Mesendoderm (in vitro differentiated cells): ENCODE measurements at regions not wholly inside any gene's neighbourhood (a gene's known extent, or its start where the extent isn't known, plus 50 kb on each side); places are given as distances from the start of the nearest gene placed in this dataset.

Experiments used
- DNase-seq: peaks from one replicate; pipeline ENCODE4 v3.0.0; 2013
- H2AK5ac ChIP-seq: 2 replicates; pipeline ENCODE4 v1.6.1; 2013; ENCODE audit warnings: low read length, inconsistent platforms
- H2BK120ac ChIP-seq: 2 replicates; pipeline ENCODE4 v1.6.1; 2013; ENCODE audit warnings: low read depth, mild to moderate bottlenecking, low read length, moderate library complexity, mixed read lengths
- H2BK15ac ChIP-seq: replicated peaks from 2 replicates; pipeline ENCODE4 v1.6.1; 2013; ENCODE audit warnings: low read depth, mild to moderate bottlenecking, moderate library complexity
- H2BK5ac ChIP-seq: 2 replicates; pipeline ENCODE4 v1.6.1; 2013; ENCODE audit warnings: low read length, inconsistent platforms
- H3K18ac ChIP-seq: 2 replicates; pipeline ENCODE4 v1.6.1; 2013; ENCODE audit warnings: mild to moderate bottlenecking, low read length, mixed read lengths
- H3K23ac ChIP-seq: one replicate; pipeline ENCODE4 v1.6.1; 2013; ENCODE audit warnings: low read length
- H3K27ac ChIP-seq: 2 replicates; pipeline ENCODE4 v1.5.1; 2013; ENCODE audit warnings: low read depth, mild to moderate bottlenecking, inconsistent platforms, low read length, moderate library complexity
- H3K27me3 ChIP-seq: 2 replicates; pipeline ENCODE4 v1.6.1; 2013; ENCODE audit warnings: low read length, control low read depth, mild to moderate bottlenecking, inconsistent platforms; ENCODE audit not compliant: insufficient read depth, poor library complexity
- H3K36me3 ChIP-seq: 2 replicates; pipeline ENCODE4 v1.6.1; 2013; ENCODE audit warnings: low read length, inconsistent platforms; ENCODE audit not compliant: control insufficient read depth, insufficient read depth
- H3K4ac ChIP-seq: one replicate; pipeline ENCODE4 v1.6.1; 2013; ENCODE audit warnings: low read depth, mild to moderate bottlenecking, low read length, moderate library complexity
- H3K4me1 ChIP-seq: 2 replicates; pipeline ENCODE4 v1.6.1; 2013; ENCODE audit warnings: low read depth, low read length, inconsistent platforms; ENCODE audit not compliant: control insufficient read depth
- H3K4me2 ChIP-seq: 2 replicates; pipeline ENCODE4 v1.6.1; 2013; ENCODE audit warnings: low read length
- H3K4me3 ChIP-seq: 2 replicates; pipeline ENCODE4 v1.5.1; 2013; ENCODE audit warnings: mild to moderate bottlenecking, low read length
- H3K56ac ChIP-seq: one replicate; pipeline ENCODE4 v1.6.1; 2013; ENCODE audit warnings: low read length
- H3K79me1 ChIP-seq: 2 replicates; pipeline ENCODE4 v1.6.1; 2013; ENCODE audit warnings: low read length, inconsistent platforms
- H3K79me2 ChIP-seq: 2 replicates; pipeline ENCODE4 v1.6.1; 2013; ENCODE audit warnings: mild to moderate bottlenecking, low read length; ENCODE audit not compliant: control insufficient read depth, insufficient read depth
- H3K9ac ChIP-seq: 2 replicates; pipeline ENCODE4 v1.6.1; 2013; ENCODE audit warnings: low read length, inconsistent platforms
- H4K5ac ChIP-seq: one replicate; pipeline ENCODE4 v1.6.1; 2013; ENCODE audit warnings: low read length
- H4K8ac ChIP-seq: one replicate; pipeline ENCODE4 v1.6.1; 2013; ENCODE audit warnings: low read depth, mild to moderate bottlenecking, control low read depth, low read length, moderate library complexity
- WGBS: extraction: QIAGEN DNeasy Blood & Tissue Kit; methylation state at CpG from one replicate; pipeline ENCODE4 v1.1.7; 2013; ENCODE audit warnings: low lambda C conversion rate, missing lambda C conversion rate; ENCODE audit not compliant: insufficient coverage; ENCODE audit errors: extremely low coverage; 5-methylcytosine and 5-hydroxymethylcytosine counted together

- no peak overlapping the region for H3K4me2 ChIP-seq
- H4K5ac ChIP-seq = no peak overlapping the region
- no peak overlapping the region for H3K4ac ChIP-seq
- no peak for DNase-seq
- H3K9ac ChIP-seq = no peak overlapping the region
- H3K18ac ChIP-seq = no peak overlapping the region
- no peak overlapping the region for H3K4me3 ChIP-seq
- no peaks in the 10 kb centered on the region for H3K36me3 ChIP-seq
- H2BK120ac ChIP-seq = no peak overlapping the region
- no peak overlapping the region for H4K8ac ChIP-seq
- H2BK5ac ChIP-seq = no peak overlapping the region
- no peak overlapping the region for H2BK15ac ChIP-seq
- H3K79me1 ChIP-seq = no peaks in the 10 kb centered on the region
- H3K27me3 ChIP-seq = no peaks in the 10 kb centered on the region
- no peak overlapping the region for H3K27ac ChIP-seq
- H3K56ac ChIP-seq = no peak overlapping the region
- H3K4me1 ChIP-seq = no peaks in the 10 kb centered on the region
- H3K79me2 ChIP-seq = no peaks in the 10 kb centered on the region
- no CpG with 5 or more reads among the region's 8 CpGs for WGBS
- H3K23ac ChIP-seq = no peak overlapping the region
- H2AK5ac ChIP-seq = no peak overlapping the region
Observed at GRCh38 chr4:55012363-55013230, 112.8 kb downstream of the KDR start.

- no peak overlapping the region for H2BK15ac ChIP-seq
- H2BK5ac ChIP-seq = no peak overlapping the region
- H3K36me3 ChIP-seq = no peaks in the 10 kb centered on the region
- H3K27me3 ChIP-seq = no peaks in the 10 kb centered on the region
- H3K79me2 ChIP-seq = no peaks in the 10 kb centered on the region
- H3K4me3 ChIP-seq = no peak overlapping the region
- H2AK5ac ChIP-seq = no peak overlapping the region
- H3K4ac ChIP-seq = no peak overlapping the region
- H3K56ac ChIP-seq = no peak overlapping the region
- no peaks in the 10 kb centered on the region for H3K4me1 ChIP-seq
- no peaks in the 10 kb centered on the region for H3K79me1 ChIP-seq
- no peak overlapping the region for H3K23ac ChIP-seq
- no peak overlapping the region for H3K27ac ChIP-seq
- H3K4me2 ChIP-seq = no peak overlapping the region
- H3K18ac ChIP-seq = no peak overlapping the region
- no peak overlapping the region for H3K9ac ChIP-seq
- DNase-seq = no peak
- no peak overlapping the region for H4K8ac ChIP-seq
- no peak overlapping the region for H4K5ac ChIP-seq
- H2BK120ac ChIP-seq = no peak overlapping the region
Observed at GRCh38 chr4:55011761-55012160, 113.6 kb downstream of the KDR start.

- Histone ChIP-seq H4K5ac (no peak overlapping the region), H4K8ac (no peak overlapping the region), H2BK15ac (no peak overlapping the region), H3K9ac (no peak overlapping the region), H3K27ac (no peak overlapping the region), H3K79me1 (no peaks in the 10 kb centered on the region), H3K79me2 (no peaks in the 10 kb centered on the region), H2BK120ac (no peak overlapping the region), H3K27me3 (no peaks in the 10 kb centered on the region), H3K56ac (no peak overlapping the region), H3K4me2 (no peak overlapping the region), H2BK5ac (no peak overlapping the region), H3K4me3 (no peak overlapping the region), H3K23ac (no peak overlapping the region), H3K4ac (no peak overlapping the region), H3K18ac (no peak overlapping the region), H3K4me1 (peaks cover 3% of the 10 kb centered on the region), H3K36me3 (no peaks in the 10 kb centered on the region), H2AK5ac (no peak overlapping the region)
- DNase-seq = no peak
Observed at GRCh38 chr4:55010550-55010949, 114.8 kb downstream of the KDR start.

GRCh38 chr4:55008166-55009056 lies 117.0 kb downstream of the KDR start:
- Histone ChIP-seq H3K79me1 (no peaks in the 10 kb centered on the region), H3K56ac (peak overlapping the region; percentile 44), H2AK5ac (no peak overlapping the region), H3K27me3 (no peaks in the 10 kb centered on the region), H3K18ac (no peak overlapping the region), H3K4me3 (no peak overlapping the region), H2BK15ac (no peak overlapping the region), H4K5ac (no peak overlapping the region), H2BK5ac (no peak overlapping the region), H3K27ac (no peak overlapping the region), H3K4ac (no peak overlapping the region), H3K4me1 (peaks cover 3% of the 10 kb centered on the region), H3K9ac (no peak overlapping the region), H3K23ac (no peak overlapping the region), H2BK120ac (no peak overlapping the region), H3K4me2 (no peak overlapping the region), H4K8ac (no peak overlapping the region), H3K36me3 (no peaks in the 10 kb centered on the region), H3K79me2 (no peaks in the 10 kb centered on the region)
- no CpG with 5 or more reads among the region's 20 CpGs for WGBS
- DNase-seq = peak; percentile 39

GRCh38 chr4:55005910-55006309 lies 119.5 kb downstream of the KDR start:
- H3K4ac ChIP-seq = no peak overlapping the region
- no peak overlapping the region for H3K23ac ChIP-seq
- no peak overlapping the region for H3K27ac ChIP-seq
- no peak overlapping the region for H2BK15ac ChIP-seq
- H2AK5ac ChIP-seq = no peak overlapping the region
- H3K56ac ChIP-seq = no peak overlapping the region
- H3K9ac ChIP-seq = no peak overlapping the region
- no peak overlapping the region for H3K4me2 ChIP-seq
- no peak overlapping the region for H2BK120ac ChIP-seq
- H3K79me1 ChIP-seq = no peaks in the 10 kb centered on the region
- no peak overlapping the region for H2BK5ac ChIP-seq
- H4K5ac ChIP-seq = peak overlapping the region; percentile 23
- H3K4me1 ChIP-seq = peaks cover 3% of the 10 kb centered on the region
- WGBS = no CpG with 5 or more reads among the region's 2 CpGs
- H3K18ac ChIP-seq = no peak overlapping the region
- no peak overlapping the region for H3K4me3 ChIP-seq
- DNase-seq = no peak
- no peaks in the 10 kb centered on the region for H3K79me2 ChIP-seq
- H3K27me3 ChIP-seq = no peaks in the 10 kb centered on the region
- no peaks in the 10 kb centered on the region for H3K36me3 ChIP-seq
- no peak overlapping the region for H4K8ac ChIP-seq
